Epidermal melanocyte (primary cell): ENCODE measurements at regions not wholly inside any gene's neighbourhood (a gene's known extent, or its start where the extent isn't known, plus 50 kb on each side); places are given as distances from the start of the nearest gene placed in this dataset.

Experiments used
- DNase-seq: peaks from one replicate; pipeline ENCODE4 v3.0.0; 2011; ENCODE audit warnings: low spot score; ENCODE audit not compliant: insufficient read length

DNA sequence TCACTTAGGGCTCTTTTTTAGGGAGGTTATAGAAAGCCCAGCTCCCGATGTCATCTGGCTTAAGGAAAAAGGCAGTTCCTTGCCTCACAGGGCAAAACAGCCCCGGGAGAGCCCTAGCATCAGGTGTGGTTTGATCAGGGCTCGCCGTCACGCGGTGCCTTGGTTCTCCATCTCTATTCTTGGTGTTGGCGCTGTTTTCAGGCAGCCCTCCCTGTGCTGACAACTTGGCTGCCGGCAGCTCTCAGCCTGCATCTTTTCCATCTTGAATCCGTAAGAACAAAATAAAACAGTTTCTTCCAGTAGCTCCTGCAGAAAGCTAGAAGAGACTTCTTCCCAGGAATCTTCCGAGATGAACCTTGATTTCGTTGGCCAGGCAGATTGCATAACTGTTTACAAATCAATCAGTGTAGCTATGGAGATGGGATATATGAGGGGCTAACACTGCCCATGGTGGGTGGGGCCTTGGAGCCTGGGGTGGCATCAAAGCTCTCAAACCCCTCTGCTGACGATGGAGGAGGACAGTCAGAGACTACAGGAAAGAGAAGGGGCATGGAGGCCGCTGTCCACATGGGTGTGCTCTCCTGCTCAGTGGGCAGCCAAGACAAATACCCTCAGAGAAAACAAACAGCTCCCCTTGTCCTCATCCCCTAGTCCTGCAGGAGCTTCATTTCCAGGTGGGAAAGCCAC is 370.7 kb upstream of the C1orf174 start:
- DNase-seq: no peak

GRCh38 chr1:4271338-4271998 is 371.4 kb upstream of the C1orf174 start:
- no peak for DNase-seq

DNA sequence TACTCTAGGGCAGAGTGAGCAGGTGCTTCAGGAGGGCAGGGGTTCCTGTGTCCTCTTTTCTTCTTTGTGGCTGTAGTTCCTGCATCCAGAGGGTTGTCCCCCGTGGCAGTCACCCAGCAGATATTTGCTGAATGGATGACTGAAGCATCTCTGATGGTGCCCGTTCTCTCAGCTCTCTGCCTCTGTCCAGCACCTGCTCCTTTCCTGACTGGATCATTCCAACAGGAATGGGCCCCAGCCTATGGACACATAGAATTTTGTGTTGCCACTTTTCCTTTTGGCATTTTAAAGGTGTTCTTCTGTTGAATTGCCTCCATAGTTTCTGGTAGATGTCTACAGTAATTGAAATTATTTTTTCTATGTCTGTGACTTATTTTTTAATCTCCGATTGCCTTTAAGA is 372.5 kb upstream of the C1orf174 start:
- no peak for DNase-seq

- no peak for DNase-seq
These were observed 373.2 kb upstream of the C1orf174 start for GRCh38 chr1:4273243-4273642.

GRCh38 chr1:4273747-4274146 is 373.7 kb upstream of the C1orf174 start:
- DNase-seq: no peak

DNA sequence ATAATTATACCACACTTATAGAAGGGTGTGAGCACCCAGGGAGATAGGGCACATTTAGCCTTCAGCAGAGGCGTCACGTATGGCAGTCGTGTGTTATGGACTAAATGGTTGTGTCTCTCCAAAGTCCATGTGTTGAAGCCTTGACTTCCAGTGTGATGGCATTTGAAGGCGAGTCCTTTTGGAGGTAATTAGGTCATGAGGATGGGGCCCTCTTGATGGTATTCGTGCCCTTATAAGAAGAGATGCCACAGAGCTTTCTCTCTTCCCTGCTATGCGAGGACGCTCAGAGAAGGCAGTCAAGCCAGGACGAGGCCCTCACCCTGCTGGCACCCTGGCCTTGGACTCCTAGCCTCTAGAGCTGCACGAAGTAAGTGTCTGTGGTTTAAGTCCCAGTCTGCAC is 375.0 kb upstream of the C1orf174 start:
- DNase-seq: no peak

DNA sequence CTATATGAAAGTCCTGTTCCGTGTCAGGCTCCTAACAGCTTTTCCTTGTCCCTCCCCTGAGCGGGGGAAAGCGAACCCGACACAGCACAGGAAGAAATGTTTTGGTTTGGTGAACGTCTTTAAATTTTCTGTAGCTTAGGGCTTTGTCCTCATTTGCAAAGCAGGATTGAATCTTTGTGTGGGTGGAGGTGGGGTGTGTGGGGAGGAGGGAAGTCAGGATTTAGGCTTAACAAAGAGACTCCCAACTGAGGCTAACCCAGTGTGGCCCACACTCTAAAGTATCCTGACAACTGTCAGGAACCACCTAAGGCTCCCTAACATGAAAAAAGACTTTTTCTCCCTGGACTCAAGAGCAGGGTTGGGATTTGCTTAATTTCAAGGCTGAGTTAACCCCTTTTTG is 376.2 kb upstream of the C1orf174 start:
- DNase-seq: no peak

GRCh38 chr1:4277598-4277997 is 376.8 kb upstream of the AJAP1 start:
- no peak for DNase-seq

GRCh38 chr1:4284976-4285375 is 369.4 kb upstream of the AJAP1 start:
- DNase-seq: no peak

DNA sequence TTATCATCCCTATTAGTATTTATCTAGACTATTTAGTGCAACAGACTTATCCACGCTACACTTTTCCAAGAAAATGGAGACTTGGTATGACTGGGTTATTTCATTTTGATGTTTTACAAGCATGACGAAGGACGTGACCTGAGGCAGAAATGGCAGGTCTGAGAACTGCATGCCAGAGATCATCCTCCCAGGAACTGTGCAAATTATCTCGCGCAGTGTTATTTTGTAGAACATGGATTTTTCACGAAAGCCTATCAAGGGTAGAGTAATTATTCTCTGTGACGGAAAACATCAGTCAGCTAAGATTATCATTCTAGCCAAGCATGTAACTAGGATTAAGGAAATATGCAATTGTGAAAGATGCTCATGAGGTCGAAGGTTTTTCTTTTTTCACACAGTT is 361.5 kb upstream of the AJAP1 start:
- no peak for DNase-seq

GRCh38 chr1:4298361-4299083 is 355.9 kb upstream of the AJAP1 start:
- no peak for DNase-seq

GRCh38 chr1:4301007-4301406 is 353.4 kb upstream of the AJAP1 start:
- no peak for DNase-seq

GRCh38 chr1:4303303-4303702 is 351.1 kb upstream of the AJAP1 start:
- no peak for DNase-seq

DNA sequence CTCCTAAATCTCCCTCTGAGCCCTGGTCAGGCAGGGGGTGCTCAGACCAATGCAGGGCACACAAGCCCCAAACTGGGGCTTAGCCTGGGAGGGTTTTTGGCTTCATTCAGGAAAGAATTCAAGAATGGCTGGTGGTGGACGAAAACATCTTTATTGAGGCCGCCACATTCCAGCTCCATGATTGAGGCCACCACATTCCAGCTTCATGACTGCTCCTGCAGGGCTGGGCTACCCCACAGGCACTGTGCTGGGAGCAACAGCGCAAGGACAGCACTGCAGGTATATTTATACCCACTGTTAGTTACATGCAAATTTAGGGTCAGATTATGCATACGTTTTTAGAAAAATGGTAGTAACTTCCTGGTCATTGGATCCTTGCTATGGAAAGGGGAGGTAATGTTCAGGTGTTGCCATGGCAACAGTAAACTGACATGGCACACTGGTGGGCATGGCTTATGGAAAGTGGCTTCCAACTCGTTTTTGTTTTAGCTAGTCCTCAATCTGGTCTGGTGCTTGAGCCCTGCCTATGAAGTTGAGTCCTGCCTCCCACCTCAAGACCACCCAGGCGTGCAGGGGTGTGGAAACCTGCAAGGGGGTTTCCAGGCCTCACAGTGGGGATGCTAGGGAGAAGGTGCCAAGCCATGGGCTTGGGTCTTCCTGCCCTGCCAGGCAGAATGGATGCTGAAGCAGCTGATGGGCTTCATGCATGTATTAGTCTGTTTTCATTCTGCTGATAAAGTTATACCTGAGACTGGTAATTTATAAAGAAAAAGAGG is 348.7 kb upstream of the AJAP1 start:
- no peak for DNase-seq

GRCh38 chr1:4306559-4307467 is 347.6 kb upstream of the AJAP1 start:
- no peak for DNase-seq

DNA sequence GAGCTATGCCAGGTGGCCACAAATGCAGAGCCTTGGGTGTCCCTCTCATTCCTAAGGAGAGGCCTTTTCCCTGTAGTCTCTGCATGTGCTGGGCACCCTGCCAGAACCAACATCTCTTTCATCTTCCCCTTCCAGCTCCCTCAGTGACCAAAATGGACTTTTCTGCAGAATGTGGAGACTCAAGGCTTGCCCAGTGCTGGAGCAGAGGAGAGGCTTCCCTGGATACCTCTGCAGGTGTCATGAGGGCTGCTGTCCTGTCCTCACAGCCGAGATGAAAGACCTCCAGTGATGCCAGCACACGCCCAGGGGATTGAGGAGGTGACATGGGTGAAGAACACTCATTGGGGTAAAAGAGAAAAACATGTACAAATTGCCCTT is 347.0 kb upstream of the AJAP1 start:
- no peak for DNase-seq

GRCh38 chr1:4307911-4308545 is 346.4 kb upstream of the AJAP1 start:
- no peak for DNase-seq

- DNase-seq: no peak
These were observed 345.6 kb upstream of the AJAP1 start for GRCh38 chr1:4308806-4309205.

DNA sequence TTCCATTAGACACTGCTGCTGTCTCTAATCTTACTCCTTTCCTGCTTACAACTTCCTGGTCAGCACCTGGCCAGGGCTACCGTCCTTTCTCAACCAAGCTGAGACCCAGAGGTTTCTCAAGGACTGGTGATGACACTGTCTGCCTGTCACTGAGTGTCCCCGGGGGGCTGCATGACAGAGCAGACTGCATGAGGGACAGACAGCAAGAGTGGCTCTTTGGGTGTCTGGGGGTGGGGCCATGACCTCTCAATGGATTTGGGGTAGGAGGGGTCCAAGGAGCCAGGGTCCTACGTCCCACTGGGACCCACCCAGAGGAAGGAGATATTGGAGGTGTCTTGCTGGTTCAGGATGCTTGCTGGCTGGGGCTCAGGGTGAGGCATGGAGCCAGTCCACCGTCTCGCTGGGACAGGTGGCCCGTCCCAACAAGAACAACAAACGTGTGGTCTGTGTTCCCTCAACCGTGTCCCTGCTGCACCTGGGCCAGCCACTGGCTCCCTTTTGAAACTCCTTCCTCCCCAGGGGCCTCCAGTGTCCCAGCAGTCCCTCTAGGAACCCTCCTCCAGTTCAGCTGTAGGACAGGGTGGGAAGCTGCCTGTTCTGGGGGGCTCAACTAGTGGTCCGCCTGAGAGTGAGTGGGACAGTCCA is 344.6 kb upstream of the AJAP1 start:
- DNase-seq: no peak

- no peak for DNase-seq
These were observed 343.9 kb upstream of the AJAP1 start for GRCh38 chr1:4310396-4310923.
